ENCODE measurements at regions not wholly inside any gene's neighbourhood (a gene's known extent, or its start where the extent isn't known, plus 50 kb on each side); places are given as distances from the start of the nearest gene placed in this dataset.

DNA sequence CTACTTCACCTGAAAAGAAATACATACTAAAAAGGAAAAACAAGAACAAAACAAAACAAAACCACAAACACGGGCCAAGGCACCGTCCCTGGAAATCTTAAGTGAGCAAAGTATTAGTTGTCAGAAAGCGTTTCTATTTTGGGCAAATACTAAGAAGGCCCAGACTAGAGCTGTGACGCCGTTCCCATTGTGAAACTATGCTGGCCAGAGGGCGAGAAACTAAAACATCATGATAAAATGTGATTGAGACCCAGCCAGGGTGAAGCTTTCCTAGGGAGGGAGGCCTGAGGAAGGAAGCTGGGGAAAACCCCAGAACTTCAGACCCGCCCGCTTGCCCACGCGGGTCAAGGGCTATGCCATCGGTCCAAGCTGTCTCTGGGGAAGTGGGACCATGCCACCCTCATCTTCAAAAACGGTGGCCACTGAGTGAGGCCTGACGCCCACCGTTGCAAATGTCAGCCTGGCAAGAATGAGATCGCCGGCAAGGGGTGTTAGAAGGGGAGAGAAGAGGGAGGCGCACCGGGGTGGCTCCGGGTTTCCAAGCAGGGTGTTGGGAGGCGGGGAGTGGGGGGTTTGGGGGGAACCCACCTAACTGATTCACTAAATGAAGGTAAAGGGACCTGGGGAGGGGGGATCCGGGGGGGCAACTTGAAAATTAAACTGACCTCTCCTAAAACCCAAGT is 1950.9 kb upstream of the DEFB115 start:
- TF ChIP-seq CTCF (IDR thresholded peaks at IDR 0.05) = no peak
- no peak for TF ChIP-seq JUND (IDR thresholded peaks at IDR 0.05)
- TF ChIP-seq YY1 (IDR thresholded peaks at IDR 0.05; ENCODE audit: low read depth) = no peak
- TF ChIP-seq CHD2 (IDR thresholded peaks at IDR 0.05; ENCODE audit: low read length, partially characterized antibody) = no peak
- TF ChIP-seq RAD21 (IDR thresholded peaks at IDR 0.05; ENCODE audit: low read length) = no peak
